ENCODE measurements at regions not wholly inside any gene's neighbourhood (a gene's known extent, or its start where the extent isn't known, plus 50 kb on each side); places are given as distances from the start of the nearest gene placed in this dataset.
"Not testable (repeated sequence)": the region's sequence is repeated elsewhere in the genome, so short reads cannot be mapped to it uniquely, and the experiment has no call there.

DNA sequence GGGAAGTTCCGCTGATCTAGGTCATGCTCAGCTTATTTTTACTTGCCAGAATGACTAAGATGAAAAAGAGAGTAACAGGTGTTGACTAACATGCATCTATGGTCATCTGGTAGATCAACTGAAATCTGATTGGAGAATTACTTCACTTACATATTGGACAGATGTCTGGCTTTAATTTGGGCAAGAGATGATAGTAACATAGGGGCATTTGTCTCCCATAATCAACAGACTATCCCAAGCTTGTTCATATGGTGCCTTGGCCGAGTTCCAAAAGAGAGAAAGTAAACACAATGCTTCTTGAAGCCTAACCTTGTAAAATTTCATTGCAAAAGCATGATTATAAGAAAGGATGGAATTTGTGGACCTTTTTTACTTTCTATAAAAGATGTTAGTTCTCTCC is 503.7 kb downstream of the ADCYAP1 start:
- DNase-seq (ENCODE audit: low read depth), result no peak

GRCh38 chr18:1412655-1413322 is 508.1 kb downstream of the ADCYAP1 start:
- no peak for DNase-seq (ENCODE audit: low read depth)

GRCh38 chr18:1413323-1413675 is 508.6 kb downstream of the ADCYAP1 start:
- DNase-seq (ENCODE audit: low read depth), result no peak

GRCh38 chr18:1416074-1416473 is 511.4 kb downstream of the ADCYAP1 start:
- DNase-seq (ENCODE audit: low read depth), result no peak

- DNase-seq (ENCODE audit: low read depth), result no peak
These were observed 516.8 kb downstream of the ADCYAP1 start for GRCh38 chr18:1421502-1421901.

DNA sequence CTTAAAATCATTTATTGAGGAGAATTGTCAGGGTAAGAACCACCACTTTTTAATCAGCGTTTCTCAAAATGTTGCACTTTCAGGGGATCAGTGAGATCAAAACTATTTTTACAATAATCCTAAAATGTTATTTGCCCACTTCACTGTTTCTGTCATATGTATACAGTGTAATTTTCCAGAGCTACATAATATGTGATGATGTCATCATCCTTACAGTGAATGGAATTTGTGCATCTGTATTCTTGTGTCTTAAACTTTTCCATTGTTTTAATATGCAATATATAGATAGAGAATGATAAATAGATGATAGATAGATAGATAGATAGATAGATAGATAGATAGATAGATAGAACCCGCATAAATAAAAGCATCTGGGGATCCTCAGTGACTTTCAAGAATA is 518.0 kb downstream of the ADCYAP1 start:
- no peak for DNase-seq (ENCODE audit: low read depth)

DNA sequence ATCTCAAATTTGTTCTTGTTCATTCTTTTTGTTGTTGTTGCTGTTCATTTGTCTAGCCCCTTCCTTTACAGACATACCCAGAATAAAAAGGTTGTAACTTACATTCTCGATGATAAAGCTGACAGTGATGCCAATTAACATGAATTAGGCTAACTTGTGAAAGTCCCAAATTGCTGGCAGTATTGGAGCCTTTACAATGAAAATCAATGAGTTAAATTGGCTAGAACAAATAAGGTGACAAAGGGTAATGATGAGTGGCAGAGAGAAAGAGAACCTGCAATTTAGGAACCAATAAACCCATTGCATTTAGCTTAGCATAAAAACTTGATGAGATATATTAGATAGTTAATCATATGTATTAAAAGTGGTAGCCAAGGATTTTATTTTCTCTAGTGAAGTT is 521.0 kb downstream of the ADCYAP1 start:
- DNase-seq (ENCODE audit: low read depth), result no peak

GRCh38 chr18:1435487-1435886 is 530.8 kb downstream of the ADCYAP1 start:
- DNase-seq (ENCODE audit: low read depth), result no peak

DNA sequence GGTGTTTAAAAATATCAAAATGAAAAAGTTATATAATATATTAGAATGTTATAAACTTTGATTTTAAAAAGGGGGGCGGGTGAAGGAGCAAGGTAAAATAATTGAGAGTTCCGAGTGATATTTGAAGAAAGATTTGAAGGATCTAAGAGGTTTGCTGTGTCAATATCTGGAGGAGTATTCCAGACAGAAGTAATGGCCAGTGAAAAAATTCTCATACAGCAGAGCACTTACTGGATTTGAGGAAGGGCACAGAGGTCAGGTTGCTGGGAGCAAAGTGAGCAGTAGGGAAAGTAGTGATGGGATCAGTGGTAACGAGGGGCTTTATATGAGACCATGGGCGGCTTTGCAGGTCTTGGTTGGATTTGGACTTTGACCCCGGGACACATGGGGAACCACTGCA is 531.5 kb downstream of the ADCYAP1 start:
- no peak for DNase-seq (ENCODE audit: low read depth)

- DNase-seq (ENCODE audit: low read depth), result no peak
These were observed 533.8 kb downstream of the ADCYAP1 start for GRCh38 chr18:1438458-1438910.

DNA sequence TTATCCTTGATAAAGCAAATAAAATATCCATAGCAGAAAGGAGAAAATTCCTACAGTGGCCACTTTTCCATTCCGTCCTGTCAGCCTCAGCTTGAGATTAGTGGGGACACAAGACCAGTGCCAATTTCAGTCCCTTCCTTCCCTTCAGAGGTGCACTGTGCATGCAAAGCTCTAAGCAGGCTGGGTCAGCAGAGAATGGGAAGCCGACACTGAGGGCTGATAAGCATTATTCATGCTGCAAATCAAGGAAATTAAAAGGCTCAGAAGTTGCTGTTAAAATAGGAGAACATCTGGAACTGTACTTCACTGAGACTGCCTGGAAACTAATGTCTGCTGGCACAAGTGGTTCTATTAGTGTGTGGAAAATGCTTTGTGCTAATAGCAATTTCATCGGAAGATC is 534.3 kb downstream of the ADCYAP1 start:
- peak; percentile 14 for DNase-seq (ENCODE audit: low read depth)

- DNase-seq (ENCODE audit: low read depth), result not testable (repeated sequence)
These were observed 539.4 kb downstream of the ADCYAP1 start for GRCh38 chr18:1444062-1444461.

- no peak for DNase-seq (ENCODE audit: low read depth)
These were observed 542.1 kb downstream of the ADCYAP1 start for GRCh38 chr18:1446765-1447164.

- DNase-seq (ENCODE audit: low read depth), result no peak
These were observed 548.1 kb downstream of the ADCYAP1 start for GRCh38 chr18:1452821-1453220.

GRCh38 chr18:1455605-1456004 is 550.9 kb downstream of the ADCYAP1 start:
- no peak for DNase-seq (ENCODE audit: low read depth)

DNA sequence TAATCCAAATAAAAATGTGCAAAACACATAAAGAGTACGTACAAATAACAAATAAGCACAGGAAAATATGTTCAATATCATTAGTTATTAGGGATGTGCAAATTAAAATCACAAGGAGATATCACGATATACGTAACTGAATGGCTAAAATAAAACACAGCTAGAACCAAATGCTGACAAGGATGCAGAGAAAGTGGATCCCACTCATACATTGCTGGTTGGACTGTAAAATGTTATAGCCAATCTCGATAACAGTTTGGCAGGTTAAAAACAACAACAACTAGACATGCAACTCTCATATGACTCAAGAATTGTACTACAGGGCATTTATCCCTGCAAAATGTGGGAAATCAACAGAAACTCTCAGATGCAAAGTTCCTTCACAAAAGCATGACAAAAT is 553.9 kb downstream of the ADCYAP1 start:
- no peak for DNase-seq (ENCODE audit: low read depth)

DNA sequence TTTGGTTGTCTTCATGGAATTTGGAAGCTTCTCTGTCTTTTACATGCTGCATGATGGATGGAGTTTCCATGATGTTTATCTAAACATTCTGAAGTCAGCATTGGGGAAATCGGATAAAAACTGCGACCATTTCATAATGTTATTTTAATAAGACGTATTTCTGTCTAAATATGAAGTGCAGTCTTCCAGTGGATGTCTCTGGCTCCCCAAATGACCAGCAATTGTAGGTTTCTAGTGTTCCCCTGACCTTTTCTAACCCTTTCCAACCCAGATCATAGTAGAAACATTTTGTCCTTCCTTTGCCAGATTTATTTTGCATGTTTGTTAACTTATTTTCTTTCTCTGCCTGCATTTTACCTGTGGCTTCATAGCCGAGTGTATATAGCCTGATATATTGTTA is 559.3 kb downstream of the ADCYAP1 start:
- no peak for DNase-seq (ENCODE audit: low read depth)

- DNase-seq (ENCODE audit: low read depth), result no peak
These were observed 560.0 kb downstream of the ADCYAP1 start for GRCh38 chr18:1464444-1465217.

DNA sequence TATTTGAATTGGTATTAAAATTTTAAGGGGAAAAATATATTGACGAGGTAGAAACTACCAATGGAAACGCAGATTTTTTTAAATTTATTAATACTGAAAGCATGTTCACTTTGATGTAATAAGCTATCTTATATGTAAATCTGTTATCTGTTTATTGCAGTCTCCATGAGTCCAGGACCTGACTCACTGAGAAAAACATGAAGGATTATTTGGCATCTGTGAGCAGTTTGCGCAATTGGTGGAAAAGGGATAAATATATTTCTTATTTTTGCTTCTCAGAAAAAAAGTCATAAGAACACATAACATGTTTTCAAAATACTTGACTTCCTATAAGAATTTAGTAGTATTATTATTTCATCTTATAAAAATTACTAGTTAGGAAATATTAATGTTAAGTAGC is 561.4 kb downstream of the ADCYAP1 start:
- no peak for DNase-seq (ENCODE audit: low read depth)

DNA sequence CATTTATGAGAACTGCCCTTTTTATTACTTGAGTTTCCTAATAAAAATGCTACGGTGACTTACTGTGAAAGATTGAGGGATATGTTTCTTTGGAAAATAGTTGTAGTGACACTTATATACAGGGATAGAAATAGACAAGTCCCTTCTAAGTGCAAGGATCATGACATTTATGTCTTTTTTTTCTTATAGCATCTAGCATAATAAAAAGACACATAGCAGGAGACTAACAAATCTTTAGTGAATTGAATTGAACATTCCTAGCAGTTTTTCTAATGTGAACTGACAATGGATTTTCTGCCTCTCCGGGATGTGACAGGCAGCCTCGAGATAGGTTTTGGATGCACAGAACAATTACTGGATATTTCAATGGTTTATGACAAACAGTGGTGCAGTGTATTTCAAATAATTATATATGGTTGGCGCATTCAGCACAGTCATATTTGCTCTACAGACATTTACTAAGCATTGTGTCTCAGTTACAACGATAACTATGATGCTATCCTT is 562.8 kb downstream of the ADCYAP1 start:
- no peak for DNase-seq (ENCODE audit: low read depth)

- no peak for DNase-seq (ENCODE audit: low read depth)
These were observed 563.9 kb downstream of the ADCYAP1 start for GRCh38 chr18:1468550-1468949.

GRCh38 chr18:1475867-1476266 is 571.2 kb downstream of the ADCYAP1 start:
- no peak for DNase-seq (ENCODE audit: low read depth)

- DNase-seq (ENCODE audit: low read depth), result no peak
These were observed 575.6 kb downstream of the ADCYAP1 start for GRCh38 chr18:1480309-1480708.
